ENCODE measurements at regions not wholly inside any gene's neighbourhood (a gene's known extent, or its start where the extent isn't known, plus 50 kb on each side); places are given as distances from the start of the nearest gene placed in this dataset.

- Histone ChIP-seq H3K27me3 (no peaks in the 10 kb centered on the region), H3K4me3 (no peak overlapping the region), H3K36me3 (no peaks in the 10 kb centered on the region), H3K4me1 (no peaks in the 10 kb centered on the region), H3K9me3 (no peaks in the 10 kb centered on the region), H3K27ac (no peak overlapping the region)
- WGBS, 2 donors (ENCODE audit: low coverage in 1 of 2) = 66 to 78% methylated on average over 1 to 8 of the region's 12 CpGs
- TF ChIP-seq POLR2AphosphoS5 (IDR thresholded peaks at IDR 0.05) (no peak), CTCF (IDR thresholded peaks at IDR 0.05) (no peak), POLR2A (IDR thresholded peaks at IDR 0.05) (no peak), EP300 (IDR thresholded peaks at IDR 0.05) (no peak)
- no peak for ATAC-seq
Observed at GRCh38 chr3:55160241-55160983, 232.6 kb upstream of the LRTM1 start.

- no peaks in the 10 kb centered on the region for H3K4me1 ChIP-seq
- TF ChIP-seq EP300 (IDR thresholded peaks at IDR 0.05) (no peak), POLR2AphosphoS5 (IDR thresholded peaks at IDR 0.05) (no peak), POLR2A (IDR thresholded peaks at IDR 0.05) (no peak), CTCF (IDR thresholded peaks at IDR 0.05) (no peak)
- H3K36me3 ChIP-seq = no peaks in the 10 kb centered on the region
- no peaks in the 10 kb centered on the region for H3K9me3 ChIP-seq
- ATAC-seq = no peak
- no peaks in the 10 kb centered on the region for H3K27me3 ChIP-seq
- no peak overlapping the region for H3K4me3 ChIP-seq
- 85 to 92% methylated on average over 2 of the region's 2 CpGs for WGBS, 2 donors (ENCODE audit: low coverage in 1 of 2)
- H3K27ac ChIP-seq = no peak overlapping the region
Observed at GRCh38 chr3:55159711-55160110, 231.9 kb upstream of the LRTM1 start.

- 92 to 100% methylated on average over 1 to 2 of the region's 2 CpGs for WGBS, 2 donors (ENCODE audit: low coverage in 1 of 2)
- Histone ChIP-seq H3K36me3 (no peaks in the 10 kb centered on the region), H3K4me3 (no peak overlapping the region), H3K27me3 (no peaks in the 10 kb centered on the region), H3K9me3 (no peaks in the 10 kb centered on the region), H3K27ac (no peak overlapping the region), H3K4me1 (no peaks in the 10 kb centered on the region)
- ATAC-seq = no peak
- TF ChIP-seq POLR2AphosphoS5 (IDR thresholded peaks at IDR 0.05) (no peak), POLR2A (IDR thresholded peaks at IDR 0.05) (no peak), EP300 (IDR thresholded peaks at IDR 0.05) (no peak), CTCF (IDR thresholded peaks at IDR 0.05) (no peak)
Observed at GRCh38 chr3:55159016-55159415, 231.2 kb upstream of the LRTM1 start.

- H3K27ac ChIP-seq = no peak overlapping the region
- TF ChIP-seq POLR2A (IDR thresholded peaks at IDR 0.05) = no peak
- TF ChIP-seq EP300 (IDR thresholded peaks at IDR 0.05) = no peak
- TF ChIP-seq POLR2AphosphoS5 (IDR thresholded peaks at IDR 0.05) = no peak
- no peak for TF ChIP-seq CTCF (IDR thresholded peaks at IDR 0.05)
- WGBS, 2 donors (ENCODE audit: low coverage in 1 of 2) = 69 to 72% methylated on average over 3 of the region's 3 CpGs
- ATAC-seq = no peak
- H3K4me3 ChIP-seq = no peak overlapping the region
- H3K27me3 ChIP-seq = no peaks in the 10 kb centered on the region
- no peaks in the 10 kb centered on the region for H3K9me3 ChIP-seq
- H3K4me1 ChIP-seq = no peaks in the 10 kb centered on the region
- H3K36me3 ChIP-seq = no peaks in the 10 kb centered on the region
Observed at GRCh38 chr3:55158345-55158744, 230.5 kb upstream of the LRTM1 start.

GRCh38 chr3:55157731-55158130 lies 229.9 kb upstream of the LRTM1 start:
- H3K9me3 ChIP-seq = no peaks in the 10 kb centered on the region
- H3K4me3 ChIP-seq = no peak overlapping the region
- no peaks in the 10 kb centered on the region for H3K27me3 ChIP-seq
- no peaks in the 10 kb centered on the region for H3K36me3 ChIP-seq
- no peak for TF ChIP-seq POLR2A (IDR thresholded peaks at IDR 0.05)
- TF ChIP-seq EP300 (IDR thresholded peaks at IDR 0.05) = no peak
- no peak for TF ChIP-seq CTCF (IDR thresholded peaks at IDR 0.05)
- TF ChIP-seq POLR2AphosphoS5 (IDR thresholded peaks at IDR 0.05) = no peak
- WGBS, 2 donors (ENCODE audit: low coverage in 1 of 2) = 64 to 100% methylated on average over 1 of the region's 1 CpG
- ATAC-seq = no peak
- no peaks in the 10 kb centered on the region for H3K4me1 ChIP-seq
- no peak overlapping the region for H3K27ac ChIP-seq
